GM21528 (cell line): ENCODE measurements at regions not wholly inside any gene's neighbourhood (a gene's known extent, or its start where the extent isn't known, plus 50 kb on each side); places are given as distances from the start of the nearest gene placed in this dataset.

Source experiments
- ATAC-seq: cut with Tn5 transposase; IDR thresholded peaks from one replicate; pipeline ENCODE4 v1.9.1; 2021; ENCODE audit warnings: mild to moderate bottlenecking, moderate library complexity; ENCODE audit not compliant: unreplicated experiment, low FRiP score

GRCh38 chr4:43339435-43339834 is 446.9 kb downstream of the GRXCR1 start:
- ATAC-seq: no peak

- no peak for ATAC-seq
Measured at GRCh38 chr4:43341741-43342140, 449.2 kb downstream of the GRXCR1 start.

DNA sequence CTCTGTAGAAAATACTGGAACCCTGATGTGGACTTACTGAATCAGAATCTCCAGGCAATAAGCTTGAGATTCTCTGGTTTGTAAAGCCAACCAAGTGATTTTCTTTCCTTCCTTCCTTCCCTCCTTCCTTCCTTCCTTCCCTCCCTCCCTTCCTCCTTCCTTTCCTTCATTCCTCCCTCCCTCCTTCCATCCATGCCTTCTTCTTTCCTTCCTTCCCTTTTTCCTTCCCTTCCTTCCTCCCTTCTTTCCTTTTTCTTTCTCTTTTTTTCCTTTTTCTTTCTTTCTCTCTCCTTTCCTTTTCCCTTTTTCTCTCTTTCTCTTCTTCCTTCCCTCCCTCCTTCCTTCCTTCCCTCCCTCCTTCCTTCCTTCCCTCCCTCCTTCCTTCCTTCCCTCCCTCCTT is 450.8 kb downstream of the GRXCR1 start:
- ATAC-seq: no peak

DNA sequence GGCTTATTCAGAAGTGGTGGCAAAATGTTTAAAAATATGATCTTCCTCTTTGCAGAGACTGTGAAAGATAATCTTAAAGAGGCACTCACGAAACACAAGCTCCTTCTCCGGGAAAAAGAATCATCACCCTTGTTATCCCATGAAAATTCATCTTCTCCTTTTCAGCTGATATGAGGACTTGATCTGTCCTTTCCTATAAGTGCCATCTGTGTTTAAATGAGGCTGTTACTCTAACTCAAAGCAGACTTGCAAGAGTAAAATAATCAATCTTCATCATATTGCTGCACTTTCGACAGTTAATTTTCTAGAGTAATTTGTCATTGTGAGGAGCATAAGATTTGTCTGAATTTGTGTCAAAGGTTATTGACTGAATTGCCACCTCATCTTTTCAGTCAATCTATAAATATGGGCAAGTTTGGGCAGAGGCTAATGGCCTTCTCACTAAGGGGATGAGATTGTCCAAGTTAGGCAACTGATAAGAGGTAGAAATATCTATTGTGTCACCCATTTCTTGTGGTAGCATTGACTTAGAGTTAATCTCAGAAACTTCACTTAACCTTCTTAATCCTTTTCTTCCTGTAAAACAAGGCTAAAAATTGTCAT is 452.9 kb downstream of the GRXCR1 start:
- ATAC-seq: no peak

- no peak for ATAC-seq
Measured at GRCh38 chr4:43348591-43348990, 456.1 kb downstream of the GRXCR1 start.

- no peak for ATAC-seq
Measured at GRCh38 chr4:43351970-43352806, 459.7 kb downstream of the GRXCR1 start.

DNA sequence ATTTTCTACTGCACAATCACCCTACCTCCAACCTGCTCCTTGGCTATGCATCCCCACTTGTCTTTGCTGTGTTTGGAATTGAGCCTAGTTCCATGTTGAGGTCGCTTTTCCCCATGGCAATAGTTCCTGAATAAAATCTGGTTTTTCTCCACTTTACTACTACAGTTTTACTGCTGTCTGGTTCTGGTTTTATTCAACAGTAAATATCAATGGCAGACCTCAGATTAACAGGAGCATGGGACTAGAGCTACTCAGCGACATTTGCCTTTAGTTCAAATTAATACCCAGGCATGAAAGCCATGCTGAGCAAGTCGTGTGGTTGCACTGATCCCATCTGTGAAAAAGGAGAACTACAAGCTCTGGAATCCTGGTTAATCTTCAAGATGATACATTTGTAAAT is 460.3 kb downstream of the GRXCR1 start:
- ATAC-seq: no peak

- ATAC-seq: no peak
Measured at GRCh38 chr4:43353552-43353951, 461.0 kb downstream of the GRXCR1 start.

GRCh38 chr4:43356786-43357185 is 464.3 kb downstream of the GRXCR1 start:
- ATAC-seq: no peak

- ATAC-seq: no peak
Measured at GRCh38 chr4:43357252-43357974, 464.9 kb downstream of the GRXCR1 start.

GRCh38 chr4:43360296-43360695 is 467.8 kb downstream of the GRXCR1 start:
- no peak for ATAC-seq

GRCh38 chr4:43362875-43363636 is 470.5 kb downstream of the GRXCR1 start:
- no peak for ATAC-seq

- no peak for ATAC-seq
Measured at GRCh38 chr4:43369036-43369594, 476.6 kb downstream of the GRXCR1 start.

- ATAC-seq: no peak
Measured at GRCh38 chr4:43373201-43373600, 480.7 kb downstream of the GRXCR1 start.

GRCh38 chr4:43374216-43374751 is 481.8 kb downstream of the GRXCR1 start:
- ATAC-seq: no peak

GRCh38 chr4:43379016-43379415 is 486.5 kb downstream of the GRXCR1 start:
- ATAC-seq: no peak

GRCh38 chr4:43380093-43380492 is 487.6 kb downstream of the GRXCR1 start:
- ATAC-seq: no peak

GRCh38 chr4:43391069-43391468 is 498.6 kb downstream of the GRXCR1 start:
- no peak for ATAC-seq

- no peak for ATAC-seq
Measured at GRCh38 chr4:43394976-43395375, 502.5 kb downstream of the GRXCR1 start.

DNA sequence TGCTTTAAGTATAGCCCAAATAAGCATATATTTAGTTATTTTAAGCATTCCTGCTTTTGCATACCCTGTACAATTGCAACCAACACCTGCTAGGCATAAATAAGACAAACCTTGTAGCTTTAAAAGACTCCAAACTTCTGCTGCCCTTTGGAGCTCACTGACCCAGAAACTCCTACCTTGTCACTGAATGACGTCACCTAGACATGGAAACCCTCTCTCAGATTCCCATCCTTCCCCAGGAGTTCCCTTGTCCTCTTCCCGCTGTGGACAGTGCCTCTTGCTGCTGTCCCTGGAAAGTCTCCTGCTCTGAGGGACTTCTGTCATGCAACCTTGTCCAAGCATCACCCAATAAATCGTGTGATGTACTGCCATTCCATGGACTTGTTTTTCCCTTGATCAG is 507.2 kb downstream of the GRXCR1 start:
- no peak for ATAC-seq
